Peyer's patch (tissue), 4 donors: ENCODE measurements at regions not wholly inside any gene's neighbourhood (a gene's known extent, or its start where the extent isn't known, plus 50 kb on each side); places are given as distances from the start of the nearest gene placed in this dataset.

Experiments used
- DNase-seq, 3 donors: peaks; one replicate each; pipeline ENCODE4 v3.0.0-alpha.2; 2017 to 2019
- H3K27ac ChIP-seq, 4 donors: fragments of 200-600 bp; sonication (generic); one replicate each; pipeline ENCODE4 v1.5.1; 2016 to 2019
- H3K27me3 ChIP-seq, 2 donors: fragments of 200-600 bp; sonication (generic); one replicate each; pipeline ENCODE4 v1.5.1; 2019
- H3K36me3 ChIP-seq, 3 donors: fragments of 200-600 bp; sonication (generic); one replicate each; pipeline ENCODE4 v1.5.1; 2016 to 2019
- H3K4me1 ChIP-seq, 4 donors: fragments of 200-600 bp; sonication (generic); one replicate each; pipeline ENCODE4 v1.5.1; 2016 to 2019
- H3K4me3 ChIP-seq, 4 donors: fragments of 200-600 bp; sonication (generic); 1 replicate in 3 of 4; 2 replicates in 1 of 4; pipeline ENCODE4 v1.5.1; 2016 to 2019; ENCODE audit warnings: mild to moderate bottlenecking in 1 of 4
- H3K9me3 ChIP-seq, 4 donors: fragments of 200-600 bp; sonication (generic); one replicate each; pipeline ENCODE4 v1.5.1; 2016 to 2019; ENCODE audit warnings: mild to moderate bottlenecking in 1 of 4
- POLR2A ChIP-seq, 2 donors: fragments of 450-650 bp; IDR thresholded peaks; one replicate each; pipeline ENCODE4 v1.5.1; 2017; ENCODE audit warnings: antibody characterized with exemption in 2 of 2, mild to moderate bottlenecking in 2 of 2, moderate library complexity in 2 of 2
- TF ChIP-seq, protein P1 (sequence below), 6 experiments: fragments of 450-650 bp in 4 of 6; fragments of 200-600 bp in 2 of 6; sonication (generic) in 1 of 6; IDR thresholded peaks; one replicate each; pipeline ENCODE4 v1.5.1; 2017 to 2019; ENCODE audit warnings: antibody characterized with exemption in 6 of 6, mild to moderate bottlenecking in 3 of 6, moderate library complexity in 1 of 6

DNA sequence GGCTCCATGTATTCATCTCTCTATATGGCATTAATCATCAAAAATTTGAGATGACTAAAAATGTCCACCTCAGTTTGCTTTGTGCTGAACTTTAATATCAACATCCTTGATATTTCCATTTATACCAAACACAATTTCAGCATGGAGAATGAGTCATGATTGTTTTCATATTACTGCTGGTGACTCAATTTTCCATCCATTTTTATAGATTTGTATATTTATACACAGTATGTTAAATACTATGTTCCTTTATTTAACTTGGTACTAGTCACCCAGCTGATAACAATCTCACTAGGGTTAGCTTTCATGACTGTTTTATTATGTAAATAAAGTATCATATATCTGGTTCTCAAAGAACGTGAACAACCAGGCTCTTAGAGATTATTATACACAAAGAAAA is 1255.1 kb downstream of the SLITRK1 start:
- no peak overlapping the region for H3K4me3 ChIP-seq
- no peaks in the 10 kb centered on the region for H3K27me3 ChIP-seq
- H3K36me3 ChIP-seq: no peaks in the 10 kb centered on the region
- DNase-seq: no peak
- TF ChIP-seq, protein P1, sequence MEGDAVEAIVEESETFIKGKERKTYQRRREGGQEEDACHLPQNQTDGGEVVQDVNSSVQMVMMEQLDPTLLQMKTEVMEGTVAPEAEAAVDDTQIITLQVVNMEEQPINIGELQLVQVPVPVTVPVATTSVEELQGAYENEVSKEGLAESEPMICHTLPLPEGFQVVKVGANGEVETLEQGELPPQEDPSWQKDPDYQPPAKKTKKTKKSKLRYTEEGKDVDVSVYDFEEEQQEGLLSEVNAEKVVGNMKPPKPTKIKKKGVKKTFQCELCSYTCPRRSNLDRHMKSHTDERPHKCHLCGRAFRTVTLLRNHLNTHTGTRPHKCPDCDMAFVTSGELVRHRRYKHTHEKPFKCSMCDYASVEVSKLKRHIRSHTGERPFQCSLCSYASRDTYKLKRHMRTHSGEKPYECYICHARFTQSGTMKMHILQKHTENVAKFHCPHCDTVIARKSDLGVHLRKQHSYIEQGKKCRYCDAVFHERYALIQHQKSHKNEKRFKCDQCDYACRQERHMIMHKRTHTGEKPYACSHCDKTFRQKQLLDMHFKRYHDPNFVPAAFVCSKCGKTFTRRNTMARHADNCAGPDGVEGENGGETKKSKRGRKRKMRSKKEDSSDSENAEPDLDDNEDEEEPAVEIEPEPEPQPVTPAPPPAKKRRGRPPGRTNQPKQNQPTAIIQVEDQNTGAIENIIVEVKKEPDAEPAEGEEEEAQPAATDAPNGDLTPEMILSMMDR (IDR thresholded peaks at IDR 0.05): no peak
- TF ChIP-seq POLR2A (IDR thresholded peaks at IDR 0.05): no peak
- H3K9me3 ChIP-seq: peaks cover 0 to 5% (median 0%) of the 10 kb centered on the region in 4 donors
- no peaks in the 10 kb centered on the region for H3K4me1 ChIP-seq
- no peak overlapping the region for H3K27ac ChIP-seq

DNA sequence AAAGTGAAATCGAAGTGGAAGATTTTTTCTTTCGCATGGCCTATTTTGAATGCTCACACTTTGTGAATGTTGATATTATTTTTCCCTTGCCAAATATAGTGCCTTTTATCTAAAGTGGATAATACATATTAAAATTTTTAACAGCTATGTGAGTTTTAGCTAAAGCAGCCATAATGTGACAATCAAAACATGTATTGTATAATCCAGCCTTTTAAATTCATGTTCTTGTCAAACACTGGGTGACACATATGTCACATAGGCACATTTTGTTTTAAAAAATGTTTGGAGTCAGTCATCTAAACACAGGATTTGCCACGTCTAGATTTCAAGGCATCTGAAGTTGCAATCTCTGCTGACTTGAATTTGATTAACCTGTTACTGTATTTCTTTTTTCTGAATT is 1256.6 kb downstream of the SLITRK1 start:
- TF ChIP-seq, protein P1 (IDR thresholded peaks at IDR 0.05): no peak
- no peak for TF ChIP-seq POLR2A (IDR thresholded peaks at IDR 0.05)
- Histone ChIP-seq H3K9me3 (peaks cover 0 to 5% (median 0%) of the 10 kb centered on the region in 4 donors), H3K4me3 (no peak overlapping the region), H3K4me1 (no peaks in the 10 kb centered on the region), H3K27ac (no peak overlapping the region), H3K36me3 (no peaks in the 10 kb centered on the region), H3K27me3 (no peaks in the 10 kb centered on the region)
- DNase-seq: no peak

DNA sequence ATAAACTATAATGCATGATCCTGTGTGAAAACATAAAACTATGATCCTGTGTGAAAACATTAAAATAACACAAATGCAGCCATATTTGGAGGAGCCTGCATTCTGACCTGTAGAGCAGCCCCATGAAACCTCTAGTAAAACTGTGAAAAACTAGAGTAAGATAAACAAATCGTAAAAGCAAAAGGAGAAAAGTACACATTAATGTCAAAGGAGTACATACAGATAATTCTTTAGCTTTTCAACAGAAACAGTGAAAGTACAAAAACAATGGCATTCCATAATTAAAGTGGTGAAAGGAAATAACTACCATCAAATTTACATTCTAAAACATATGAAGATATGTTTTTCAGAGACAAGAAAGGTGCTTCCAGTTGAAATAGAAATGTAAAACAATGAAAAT is 1267.2 kb downstream of the SLITRK1 start:
- DNase-seq: no peak
- no peaks in the 10 kb centered on the region for H3K9me3 ChIP-seq
- no peak overlapping the region for H3K27ac ChIP-seq
- no peaks in the 10 kb centered on the region for H3K27me3 ChIP-seq
- no peaks in the 10 kb centered on the region for H3K36me3 ChIP-seq
- H3K4me1 ChIP-seq: no peaks in the 10 kb centered on the region
- no peak for TF ChIP-seq POLR2A (IDR thresholded peaks at IDR 0.05)
- TF ChIP-seq, protein P1 (IDR thresholded peaks at IDR 0.05): no peak
- H3K4me3 ChIP-seq: no peak overlapping the region

DNA sequence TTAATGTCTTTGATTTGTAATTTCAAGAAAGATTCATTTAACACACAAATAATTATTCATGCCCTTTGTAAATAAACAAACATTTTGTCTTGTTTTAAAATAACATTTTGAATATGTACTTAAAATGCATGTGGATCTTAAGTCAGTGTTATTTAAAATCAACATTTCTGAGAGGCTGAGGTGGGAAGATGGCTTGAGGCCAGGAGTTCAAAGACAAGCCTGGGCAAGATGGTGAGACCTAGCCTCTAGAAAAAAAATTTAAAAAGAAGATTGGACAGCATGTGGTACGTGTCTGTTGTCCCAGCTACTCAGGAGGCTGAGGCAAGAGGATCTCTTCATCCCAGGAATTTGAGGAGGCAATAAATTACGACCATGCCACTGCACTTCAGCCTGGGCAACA is 1268.2 kb downstream of the SLITRK1 start:
- Histone ChIP-seq H3K27me3 (no peaks in the 10 kb centered on the region), H3K27ac (no peak overlapping the region), H3K4me1 (no peaks in the 10 kb centered on the region), H3K4me3 (no peak overlapping the region), H3K36me3 (no peaks in the 10 kb centered on the region), H3K9me3 (peaks cover 0 to 4% (median 0%) of the 10 kb centered on the region in 4 donors)
- DNase-seq: no peak
- no peak for TF ChIP-seq POLR2A (IDR thresholded peaks at IDR 0.05)
- TF ChIP-seq, protein P1 (IDR thresholded peaks at IDR 0.05): no peak

DNA sequence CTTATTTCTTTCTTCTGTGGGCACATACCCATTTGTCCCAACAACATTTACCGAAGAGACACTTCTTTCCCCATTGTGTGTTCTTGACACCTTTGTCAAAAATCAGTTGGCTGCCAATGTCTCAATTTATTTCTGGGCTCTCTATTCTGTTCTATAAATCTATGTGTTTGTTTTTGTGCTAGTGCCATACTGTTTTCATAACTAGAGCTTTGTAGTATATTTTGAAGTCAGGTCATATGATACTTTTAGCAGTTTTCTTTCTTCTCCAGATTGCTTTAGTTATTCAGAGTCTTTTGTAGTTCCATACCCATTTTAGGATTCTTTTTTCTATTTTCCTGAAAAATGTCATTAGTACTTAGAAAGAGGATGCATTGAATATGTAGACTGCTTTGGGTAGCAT is 1276.3 kb downstream of the SLITRK1 start:
- Histone ChIP-seq H3K9me3 (peaks cover 0 to 33% (median 0%) of the 10 kb centered on the region in 4 donors), H3K36me3 (no peaks in the 10 kb centered on the region)

More for the DNA sequence above, 1276.3 kb downstream of the SLITRK1 start:
- Histone ChIP-seq H3K4me1 (no peaks in the 10 kb centered on the region), H3K27me3 (no peaks in the 10 kb centered on the region), H3K27ac (no peak overlapping the region), H3K4me3 (no peak overlapping the region)
- TF ChIP-seq, protein P1 (IDR thresholded peaks at IDR 0.05): no peak
- no peak for TF ChIP-seq POLR2A (IDR thresholded peaks at IDR 0.05)
- DNase-seq: no peak
